C4-2B (cell line): ENCODE measurements at regions not wholly inside any gene's neighbourhood (a gene's known extent, or its start where the extent isn't known, plus 50 kb on each side); places are given as distances from the start of the nearest gene placed in this dataset.

Experiments
- ZFX ChIP-seq: fragments of 450-650 bp; IDR thresholded peaks from 2 replicates; pipeline ENCODE4 v1.6.1; 2017
- TF ChIP-seq, protein P1 (sequence below): fragments of 450-650 bp; conservative IDR thresholded peaks from 2 replicates; pipeline ENCODE4 v1.5.1; 2017; ENCODE audit warnings: mild to moderate bottlenecking

DNA sequence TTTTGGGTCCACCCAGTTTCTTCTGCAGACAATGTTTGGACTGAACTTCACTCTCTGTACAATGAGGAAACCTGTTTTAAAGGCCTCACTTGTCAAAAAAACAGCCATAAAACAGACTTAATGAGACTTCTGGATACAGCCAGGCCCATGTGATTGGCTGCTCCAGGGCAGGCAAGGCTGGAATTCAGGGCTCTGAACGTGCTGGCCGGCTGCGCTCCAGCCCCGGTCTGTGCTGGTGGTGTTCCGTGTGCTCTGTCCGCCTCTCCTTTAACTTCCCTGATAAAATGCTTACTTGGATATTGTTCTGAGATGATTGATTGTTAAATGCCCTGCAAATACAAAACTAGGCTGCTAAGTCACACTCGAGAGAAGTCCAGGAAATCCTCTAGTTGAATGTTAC is 131.2 kb upstream of the KLF4 start:
- TF ChIP-seq, protein P1, sequence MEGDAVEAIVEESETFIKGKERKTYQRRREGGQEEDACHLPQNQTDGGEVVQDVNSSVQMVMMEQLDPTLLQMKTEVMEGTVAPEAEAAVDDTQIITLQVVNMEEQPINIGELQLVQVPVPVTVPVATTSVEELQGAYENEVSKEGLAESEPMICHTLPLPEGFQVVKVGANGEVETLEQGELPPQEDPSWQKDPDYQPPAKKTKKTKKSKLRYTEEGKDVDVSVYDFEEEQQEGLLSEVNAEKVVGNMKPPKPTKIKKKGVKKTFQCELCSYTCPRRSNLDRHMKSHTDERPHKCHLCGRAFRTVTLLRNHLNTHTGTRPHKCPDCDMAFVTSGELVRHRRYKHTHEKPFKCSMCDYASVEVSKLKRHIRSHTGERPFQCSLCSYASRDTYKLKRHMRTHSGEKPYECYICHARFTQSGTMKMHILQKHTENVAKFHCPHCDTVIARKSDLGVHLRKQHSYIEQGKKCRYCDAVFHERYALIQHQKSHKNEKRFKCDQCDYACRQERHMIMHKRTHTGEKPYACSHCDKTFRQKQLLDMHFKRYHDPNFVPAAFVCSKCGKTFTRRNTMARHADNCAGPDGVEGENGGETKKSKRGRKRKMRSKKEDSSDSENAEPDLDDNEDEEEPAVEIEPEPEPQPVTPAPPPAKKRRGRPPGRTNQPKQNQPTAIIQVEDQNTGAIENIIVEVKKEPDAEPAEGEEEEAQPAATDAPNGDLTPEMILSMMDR: no peak
- no peak for TF ChIP-seq ZFX
